ENCODE measurements at regions not wholly inside any gene's neighbourhood (a gene's known extent, or its start where the extent isn't known, plus 50 kb on each side); places are given as distances from the start of the nearest gene placed in this dataset.

- TF ChIP-seq ZNF710 (CRISPR knock-in tag; IDR thresholded peaks at IDR 0.05; ENCODE audit: borderline replicate concordance), result no peak; the same call in none of the 2 replicates
- TF ChIP-seq NR2F6 (IDR thresholded peaks at IDR 0.05), result no peak
- TF ChIP-seq NR2F6 (CRISPR knock-in tag; IDR thresholded peaks at IDR 0.05), result peak; percentile 65
- peak; percentile 64 for TF ChIP-seq RFXAP (CRISPR knock-in tag; IDR thresholded peaks at IDR 0.05; ENCODE audit: borderline replicate concordance)
- TF ChIP-seq SNRNP70 (IDR thresholded peaks at IDR 0.05; ENCODE audit: low read depth, low read length), result no peak
- TF ChIP-seq SMYD3 (CRISPR knock-in tag; IDR thresholded peaks at IDR 0.05), result peak; percentile 51; the same call in 1 of the 2 replicates
- no peak for TF ChIP-seq MAF1 (CRISPR knock-in tag; IDR thresholded peaks at IDR 0.05; ENCODE audit: borderline replicate concordance)
- peak; percentile 77 for TF ChIP-seq ZNF781 (CRISPR knock-in tag; IDR thresholded peaks at IDR 0.05; ENCODE audit: borderline replicate concordance, not compliant biosample characterization)
- no peak for TF ChIP-seq FUBP1 (CRISPR knock-in tag; IDR thresholded peaks at IDR 0.05; ENCODE audit: borderline replicate concordance)
- no peak for TF ChIP-seq FOSL1 (CRISPR knock-in tag; IDR thresholded peaks at IDR 0.05; ENCODE audit: borderline replicate concordance)
- peak; percentile 40; the same call in 1 of the 2 replicates for TF ChIP-seq TFAP4 (IDR thresholded peaks at IDR 0.05; ENCODE audit: borderline replicate concordance, low read depth)
- TF ChIP-seq ZNF260 (CRISPR knock-in tag; IDR thresholded peaks at IDR 0.05; ENCODE audit: borderline replicate concordance, low read depth), result no peak
- TF ChIP-seq HOXA9 (CRISPR knock-in tag; IDR thresholded peaks at IDR 0.05; ENCODE audit: borderline replicate concordance), result no peak
- TF ChIP-seq MTA1 (CRISPR knock-in tag; IDR thresholded peaks at IDR 0.05; ENCODE audit: borderline replicate concordance), result peak; percentile 93
- peak; percentile 85 for TF ChIP-seq ARID5B (CRISPR knock-in tag; IDR thresholded peaks at IDR 0.05)
- peak; percentile 57; the same call in 1 of the 2 replicates for TF ChIP-seq ZNF414 (CRISPR knock-in tag; IDR thresholded peaks at IDR 0.05)
- TF ChIP-seq ZNF543 (CRISPR knock-in tag; IDR thresholded peaks at IDR 0.05), result peak; percentile 95
- peak; percentile 66; the same call in 1 of the 2 replicates for TF ChIP-seq CBX5 (CRISPR knock-in tag; IDR thresholded peaks at IDR 0.05; ENCODE audit: borderline replicate concordance)
- TF ChIP-seq ZNF605 (CRISPR knock-in tag; IDR thresholded peaks at IDR 0.05), result peak; percentile 93
These were observed 97.9 kb upstream of the SERTAD2 start (continued) for GRCh38 chr2:64751286-64752260.

Measured in HepG2 (cell line).